DMS114 treated with DMSO at 0.1 percent for 48 hours (cell line): ENCODE measurements at regions not wholly inside any gene's neighbourhood (a gene's known extent, or its start where the extent isn't known, plus 50 kb on each side); places are given as distances from the start of the nearest gene placed in this dataset.
"Not testable (repeated sequence)": the region's sequence is repeated elsewhere in the genome, so short reads cannot be mapped to it uniquely, and the experiment has no call there.

Source experiments
- DNase-seq: peaks from one replicate; lab custom pipeline; 2025; ENCODE audit not compliant: unreplicated experiment; lab: John Stamatoyannopoulos, UW

GRCh38 chr19:27955485-27956480 is 1257.2 kb downstream of the UQCRFS1 start:
- DNase-seq, result no peak

- not testable (repeated sequence) for DNase-seq
Measured at GRCh38 chr19:27942607-27943006, 1270.3 kb downstream of the UQCRFS1 start.

- DNase-seq, result no peak
Measured at GRCh38 chr19:27936139-27936538, 1276.8 kb downstream of the UQCRFS1 start.

GRCh38 chr19:27935669-27936068 is 1277.3 kb downstream of the UQCRFS1 start:
- DNase-seq, result no peak

GRCh38 chr19:27929399-27929798 is 1283.6 kb downstream of the UQCRFS1 start:
- no peak for DNase-seq

- DNase-seq, result no peak
Measured at GRCh38 chr19:27925202-27925601, 1287.7 kb downstream of the UQCRFS1 start.

- no peak for DNase-seq
Measured at GRCh38 chr19:27922970-27923369, 1290.0 kb downstream of the UQCRFS1 start.

- DNase-seq, result no peak
Measured at GRCh38 chr19:27920774-27921173, 1292.2 kb downstream of the UQCRFS1 start.

GRCh38 chr19:27918818-27919217 is 1294.1 kb downstream of the UQCRFS1 start:
- no peak for DNase-seq

- no peak for DNase-seq
Measured at GRCh38 chr19:27911122-27911898, 1301.6 kb downstream of the UQCRFS1 start.

GRCh38 chr19:27909861-27910260 is 1303.1 kb downstream of the UQCRFS1 start:
- no peak for DNase-seq

GRCh38 chr19:27909185-27909840 is 1303.6 kb downstream of the UQCRFS1 start:
- DNase-seq, result no peak

GRCh38 chr19:27906081-27906480 is 1306.9 kb downstream of the UQCRFS1 start:
- DNase-seq, result no peak

- no peak for DNase-seq
Measured at GRCh38 chr19:27905074-27905473, 1307.9 kb downstream of the UQCRFS1 start.

GRCh38 chr19:27901078-27901477 is 1311.9 kb downstream of the UQCRFS1 start:
- DNase-seq, result no peak

- no peak for DNase-seq
Measured at GRCh38 chr19:27896091-27896490, 1316.9 kb downstream of the UQCRFS1 start.

GRCh38 chr19:27894906-27895754 is 1317.8 kb downstream of the UQCRFS1 start:
- DNase-seq, result no peak

GRCh38 chr19:27892500-27892899 is 1320.5 kb downstream of the UQCRFS1 start:
- no peak for DNase-seq

- DNase-seq, result no peak
Measured at GRCh38 chr19:27891411-27891810, 1321.5 kb downstream of the UQCRFS1 start.

GRCh38 chr19:27890696-27891095 is 1322.3 kb downstream of the UQCRFS1 start:
- no peak for DNase-seq
